ENCODE measurements at regions not wholly inside any gene's neighbourhood (a gene's known extent, or its start where the extent isn't known, plus 50 kb on each side); places are given as distances from the start of the nearest gene placed in this dataset.

- Histone ChIP-seq H3K36me3 (ENCODE audit: control insufficient read depth in 2 of 2, extremely low read depth in 1 of 2, insufficient read depth in 2 of 2, low read length in 2 of 2) (no peaks in the 10 kb centered on the region), H3K79me2 (ENCODE audit: control insufficient read depth, insufficient read depth, low read length) (no peaks in the 10 kb centered on the region), H3K27me3 (ENCODE audit: control insufficient read depth, extremely low read depth, insufficient read depth, low read length) (no peaks in the 10 kb centered on the region), H3K9me1 (ENCODE audit: control insufficient read depth, extremely low read depth, insufficient read depth, low read length) (no peaks in the 10 kb centered on the region), H3K27ac (ENCODE audit: control insufficient read depth, insufficient read depth, low read length) (no peak overlapping the region), H3K9ac (ENCODE audit: control insufficient read depth, extremely low read depth, insufficient read depth, low read length) (no peak overlapping the region), H3K4me2 (ENCODE audit: control insufficient read depth, extremely low read depth, insufficient read depth, low read depth, low read length) (no peak overlapping the region), H2AFZ (ENCODE audit: control insufficient read depth, low read length) (no peak overlapping the region), H4K20me1 (ENCODE audit: control insufficient read depth, extremely low read depth, insufficient read depth, low read length) (no peaks in the 10 kb centered on the region), H3K4me1 (ENCODE audit: control insufficient read depth, extremely low read depth, insufficient read depth, low read length) (peaks cover 5% of the 10 kb centered on the region), H3K9me3 (ENCODE audit: control insufficient read depth, low read depth, low read length) (no peaks in the 10 kb centered on the region), H3K4me3 (ENCODE audit: control insufficient read depth in 2 of 3, extremely low read depth in 1 of 3, insufficient read depth in 2 of 3, low read depth in 1 of 3, low read length in 3 of 3) (no peak overlapping the region)
- DNase-seq (ENCODE audit: low read depth, low spot score), result no peak
- no peak for FAIRE-seq
- TF ChIP-seq EZH2 (IDR thresholded peaks at IDR 0.05; ENCODE audit: low read length), result no peak
- TF ChIP-seq, protein P1, sequence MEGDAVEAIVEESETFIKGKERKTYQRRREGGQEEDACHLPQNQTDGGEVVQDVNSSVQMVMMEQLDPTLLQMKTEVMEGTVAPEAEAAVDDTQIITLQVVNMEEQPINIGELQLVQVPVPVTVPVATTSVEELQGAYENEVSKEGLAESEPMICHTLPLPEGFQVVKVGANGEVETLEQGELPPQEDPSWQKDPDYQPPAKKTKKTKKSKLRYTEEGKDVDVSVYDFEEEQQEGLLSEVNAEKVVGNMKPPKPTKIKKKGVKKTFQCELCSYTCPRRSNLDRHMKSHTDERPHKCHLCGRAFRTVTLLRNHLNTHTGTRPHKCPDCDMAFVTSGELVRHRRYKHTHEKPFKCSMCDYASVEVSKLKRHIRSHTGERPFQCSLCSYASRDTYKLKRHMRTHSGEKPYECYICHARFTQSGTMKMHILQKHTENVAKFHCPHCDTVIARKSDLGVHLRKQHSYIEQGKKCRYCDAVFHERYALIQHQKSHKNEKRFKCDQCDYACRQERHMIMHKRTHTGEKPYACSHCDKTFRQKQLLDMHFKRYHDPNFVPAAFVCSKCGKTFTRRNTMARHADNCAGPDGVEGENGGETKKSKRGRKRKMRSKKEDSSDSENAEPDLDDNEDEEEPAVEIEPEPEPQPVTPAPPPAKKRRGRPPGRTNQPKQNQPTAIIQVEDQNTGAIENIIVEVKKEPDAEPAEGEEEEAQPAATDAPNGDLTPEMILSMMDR (optimal IDR thresholded peaks at IDR 0.05 in 1 of 3, IDR thresholded peaks at IDR 0.05 in 1 of 3, conservative IDR thresholded peaks at IDR 0.05 in 1 of 3; ENCODE audit: extremely low read depth in 1 of 3, insufficient read depth in 2 of 3, low read length in 3 of 3), result no peak
- dilution Hi-C loops (cut with MboI; ENCODE audit: extremely low pct_ligation_motif_present, low sequenced_read_pairs), result no loop called here
Measured at GRCh38 chr5:9713959-9714586, 83.9 kb upstream of the TAS2R1 start.

- H3K9me1 ChIP-seq (ENCODE audit: control insufficient read depth, extremely low read depth, insufficient read depth, low read length), result no peaks in the 10 kb centered on the region
- dilution Hi-C loops (cut with MboI; ENCODE audit: extremely low pct_ligation_motif_present, low sequenced_read_pairs), result no loop called here
- H3K9me3 ChIP-seq (ENCODE audit: control insufficient read depth, low read depth, low read length), result no peaks in the 10 kb centered on the region
- no peak for TF ChIP-seq EZH2 (IDR thresholded peaks at IDR 0.05; ENCODE audit: low read length)
- TF ChIP-seq, protein P1 (optimal IDR thresholded peaks at IDR 0.05 in 1 of 3, IDR thresholded peaks at IDR 0.05 in 1 of 3, conservative IDR thresholded peaks at IDR 0.05 in 1 of 3; ENCODE audit: extremely low read depth in 1 of 3, insufficient read depth in 2 of 3, low read length in 3 of 3), result no peak
- no peak overlapping the region for H3K4me2 ChIP-seq (ENCODE audit: control insufficient read depth, extremely low read depth, insufficient read depth, low read depth, low read length)
- no peaks in the 10 kb centered on the region for H3K27me3 ChIP-seq (ENCODE audit: control insufficient read depth, extremely low read depth, insufficient read depth, low read length)
- no peak overlapping the region for H3K4me3 ChIP-seq (ENCODE audit: control insufficient read depth in 2 of 3, extremely low read depth in 1 of 3, insufficient read depth in 2 of 3, low read depth in 1 of 3, low read length in 3 of 3)
- no peak for FAIRE-seq
- no peaks in the 10 kb centered on the region for H3K36me3 ChIP-seq (ENCODE audit: control insufficient read depth in 2 of 2, extremely low read depth in 1 of 2, insufficient read depth in 2 of 2, low read length in 2 of 2)
- no peaks in the 10 kb centered on the region for H3K79me2 ChIP-seq (ENCODE audit: control insufficient read depth, insufficient read depth, low read length)
- DNase-seq (ENCODE audit: low read depth, low spot score), result no peak
- peaks cover 5% of the 10 kb centered on the region for H3K4me1 ChIP-seq (ENCODE audit: control insufficient read depth, extremely low read depth, insufficient read depth, low read length)
- H2AFZ ChIP-seq (ENCODE audit: control insufficient read depth, low read length), result no peak overlapping the region
- H3K9ac ChIP-seq (ENCODE audit: control insufficient read depth, extremely low read depth, insufficient read depth, low read length), result no peak overlapping the region
- no peak overlapping the region for H3K27ac ChIP-seq (ENCODE audit: control insufficient read depth, insufficient read depth, low read length)
- H4K20me1 ChIP-seq (ENCODE audit: control insufficient read depth, extremely low read depth, insufficient read depth, low read length), result no peaks in the 10 kb centered on the region
Measured at GRCh38 chr5:9713356-9713755, 83.2 kb upstream of the TAS2R1 start.
